ENCODE measurements at regions not wholly inside any gene's neighbourhood (a gene's known extent, or its start where the extent isn't known, plus 50 kb on each side); places are given as distances from the start of the nearest gene placed in this dataset.

GRCh38 chr5:118060833-118061232 is 927.5 kb downstream of the DTWD2 start:
- H3K79me2 ChIP-seq (ENCODE audit: control insufficient read depth, low read length) = no peaks in the 10 kb centered on the region
- no peaks in the 10 kb centered on the region for H3K27me3 ChIP-seq (ENCODE audit: control insufficient read depth, low read length)
- H3K4me3 ChIP-seq (ENCODE audit: low read length) = no peak overlapping the region
- no peaks in the 10 kb centered on the region for H3K9me2 ChIP-seq (replicated peaks; ENCODE audit: control insufficient read depth, low read length)
- no peaks in the 10 kb centered on the region for H3F3A ChIP-seq (ENCODE audit: control insufficient read depth, insufficient read depth)
- H3K4me2 ChIP-seq (ENCODE audit: low read length) = no peak overlapping the region
- no peak overlapping the region for H3K27ac ChIP-seq (ENCODE audit: low read depth, low read length)
- no peaks in the 10 kb centered on the region for H3K4me1 ChIP-seq (ENCODE audit: control insufficient read depth, low read length)
- TF ChIP-seq CTCF (IDR thresholded peaks at IDR 0.05; ENCODE audit: low read depth, low read length, poor library complexity, severe bottlenecking) (no peak), EZH2phosphoT487 (IDR thresholded peaks at IDR 0.05; ENCODE audit: borderline replicate concordance, low read length) (no peak)
- no peaks in the 10 kb centered on the region for H3K36me3 ChIP-seq (ENCODE audit: control insufficient read depth, low read length)
- H4K20me1 ChIP-seq (ENCODE audit: control insufficient read depth, insufficient read depth, low read depth, low read length) = no peaks in the 10 kb centered on the region
- H3K9me3 ChIP-seq (ENCODE audit: control insufficient read depth, insufficient read depth, low read length) = no peaks in the 10 kb centered on the region

GRCh38 chr5:118052503-118052902 is 935.8 kb downstream of the DTWD2 start:
- H3K4me2 ChIP-seq (ENCODE audit: low read length) = no peak overlapping the region
- H3K27ac ChIP-seq (ENCODE audit: low read depth, low read length) = no peak overlapping the region
- no peaks in the 10 kb centered on the region; the same call in 1 of the 2 replicates for H3K9me2 ChIP-seq (replicated peaks; ENCODE audit: control insufficient read depth, low read length)
- H3K9me3 ChIP-seq (ENCODE audit: control insufficient read depth, insufficient read depth, low read length) = no peaks in the 10 kb centered on the region
- TF ChIP-seq EZH2phosphoT487 (IDR thresholded peaks at IDR 0.05; ENCODE audit: borderline replicate concordance, low read length) = no peak
- no peak for TF ChIP-seq CTCF (IDR thresholded peaks at IDR 0.05; ENCODE audit: low read depth, low read length, poor library complexity, severe bottlenecking)
- H3K4me3 ChIP-seq (ENCODE audit: low read length) = no peak overlapping the region
- H3K79me2 ChIP-seq (ENCODE audit: control insufficient read depth, low read length) = no peaks in the 10 kb centered on the region
- H3K4me1 ChIP-seq (ENCODE audit: control insufficient read depth, low read length) = no peaks in the 10 kb centered on the region
- no peaks in the 10 kb centered on the region for H3K27me3 ChIP-seq (ENCODE audit: control insufficient read depth, low read length)
- no peaks in the 10 kb centered on the region for H3K36me3 ChIP-seq (ENCODE audit: control insufficient read depth, low read length)
- H4K20me1 ChIP-seq (ENCODE audit: control insufficient read depth, insufficient read depth, low read depth, low read length) = no peaks in the 10 kb centered on the region
- no peaks in the 10 kb centered on the region for H3F3A ChIP-seq (ENCODE audit: control insufficient read depth, insufficient read depth)

- no peaks in the 10 kb centered on the region for H3K79me2 ChIP-seq (ENCODE audit: control insufficient read depth, low read length)
- no peaks in the 10 kb centered on the region for H3K9me3 ChIP-seq (ENCODE audit: control insufficient read depth, insufficient read depth, low read length)
- TF ChIP-seq CTCF (IDR thresholded peaks at IDR 0.05; ENCODE audit: low read depth, low read length, poor library complexity, severe bottlenecking) (no peak), EZH2phosphoT487 (IDR thresholded peaks at IDR 0.05; ENCODE audit: borderline replicate concordance, low read length) (no peak)
- no peak overlapping the region for H3K4me3 ChIP-seq (ENCODE audit: low read length)
- no peak overlapping the region for H3K27ac ChIP-seq (ENCODE audit: low read depth, low read length)
- H3K36me3 ChIP-seq (ENCODE audit: control insufficient read depth, low read length) = no peaks in the 10 kb centered on the region
- H3K27me3 ChIP-seq (ENCODE audit: control insufficient read depth, low read length) = no peaks in the 10 kb centered on the region
- H3F3A ChIP-seq (ENCODE audit: control insufficient read depth, insufficient read depth) = no peaks in the 10 kb centered on the region
- no peaks in the 10 kb centered on the region for H4K20me1 ChIP-seq (ENCODE audit: control insufficient read depth, insufficient read depth, low read depth, low read length)
- H3K4me1 ChIP-seq (ENCODE audit: control insufficient read depth, low read length) = no peaks in the 10 kb centered on the region
- no peak overlapping the region for H3K4me2 ChIP-seq (ENCODE audit: low read length)
- no peaks in the 10 kb centered on the region for H3K9me2 ChIP-seq (replicated peaks; ENCODE audit: control insufficient read depth, low read length)
These were observed 944.2 kb downstream of the DTWD2 start for GRCh38 chr5:118044169-118044568.

GRCh38 chr5:118043531-118043930 is 944.8 kb downstream of the DTWD2 start:
- Histone ChIP-seq H3K27ac (ENCODE audit: low read depth, low read length) (no peak overlapping the region), H3K4me3 (ENCODE audit: low read length) (no peak overlapping the region), H3F3A (ENCODE audit: control insufficient read depth, insufficient read depth) (no peaks in the 10 kb centered on the region), H3K9me3 (ENCODE audit: control insufficient read depth, insufficient read depth, low read length) (no peaks in the 10 kb centered on the region), H3K27me3 (ENCODE audit: control insufficient read depth, low read length) (no peaks in the 10 kb centered on the region), H3K36me3 (ENCODE audit: control insufficient read depth, low read length) (no peaks in the 10 kb centered on the region), H3K9me2 (replicated peaks; ENCODE audit: control insufficient read depth, low read length) (no peaks in the 10 kb centered on the region), H3K4me1 (ENCODE audit: control insufficient read depth, low read length) (no peaks in the 10 kb centered on the region), H3K4me2 (ENCODE audit: low read length) (no peak overlapping the region), H4K20me1 (ENCODE audit: control insufficient read depth, insufficient read depth, low read depth, low read length) (no peaks in the 10 kb centered on the region), H3K79me2 (ENCODE audit: control insufficient read depth, low read length) (no peaks in the 10 kb centered on the region)
- TF ChIP-seq CTCF (IDR thresholded peaks at IDR 0.05; ENCODE audit: low read depth, low read length, poor library complexity, severe bottlenecking) = no peak
- TF ChIP-seq EZH2phosphoT487 (IDR thresholded peaks at IDR 0.05; ENCODE audit: borderline replicate concordance, low read length) = no peak
